ENCODE measurements at regions not wholly inside any gene's neighbourhood (a gene's known extent, or its start where the extent isn't known, plus 50 kb on each side); places are given as distances from the start of the nearest gene placed in this dataset.

DNA sequence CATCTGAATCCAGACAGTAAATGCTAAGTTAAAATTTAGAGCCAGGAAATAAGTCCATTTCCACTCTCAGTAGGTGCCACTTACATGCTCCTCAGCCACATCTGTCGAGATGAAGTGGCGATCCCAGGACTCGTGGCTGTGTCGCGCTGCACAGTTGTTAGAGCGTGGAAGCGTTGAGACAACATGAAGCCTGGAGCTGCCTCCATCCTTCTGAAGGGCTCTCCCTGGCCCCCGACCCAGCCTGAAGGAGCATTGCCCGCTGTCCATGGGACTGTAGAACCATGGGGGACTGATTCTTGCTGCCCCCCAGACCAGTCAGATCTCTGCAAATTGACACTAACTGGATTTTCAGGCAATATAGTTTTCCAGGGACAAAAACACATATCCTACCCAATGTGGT lies 58.9 kb downstream of the IRX1 start:
- Mint-ChIP-seq H3K27me3 (ENCODE audit: low read depth) (no peaks in the 10 kb centered on the region), H3K9me3 (no peaks in the 10 kb centered on the region), H3K36me3 (ENCODE audit: insufficient read depth) (no peaks in the 10 kb centered on the region), H3K4me1 (ENCODE audit: low read depth) (no peaks in the 10 kb centered on the region), H3K4me3 (no peak overlapping the region)
- DNase-seq (no peak), ATAC-seq (no peak)

DNA sequence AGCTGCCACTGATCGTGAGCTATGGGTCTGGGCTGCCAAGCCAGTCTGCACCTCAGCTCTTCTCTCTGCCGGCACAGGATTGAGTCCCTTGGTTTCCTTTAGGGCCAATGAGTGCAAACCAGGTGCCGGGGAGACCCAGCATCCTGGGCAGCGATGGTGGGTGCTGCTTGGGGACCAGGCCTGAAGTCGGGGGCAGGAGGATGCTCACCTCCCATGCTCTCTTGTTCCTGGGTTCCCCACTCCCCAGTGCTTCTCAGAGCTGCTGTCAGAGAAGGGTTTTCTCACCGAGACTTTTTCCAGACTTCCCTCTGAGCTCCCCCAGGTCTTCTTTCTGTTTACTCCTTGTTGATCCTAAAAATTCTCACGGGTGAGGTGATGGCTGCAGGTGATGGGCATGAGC lies 61.2 kb downstream of the IRX1 start:
- ATAC-seq (no peak), DNase-seq (no peak)
- no peaks in the 10 kb centered on the region for H3K9me3 Mint-ChIP-seq
- H3K36me3 Mint-ChIP-seq (ENCODE audit: insufficient read depth): no peaks in the 10 kb centered on the region
- no peaks in the 10 kb centered on the region for H3K4me1 Mint-ChIP-seq (ENCODE audit: low read depth)
- no peaks in the 10 kb centered on the region for H3K27me3 Mint-ChIP-seq (ENCODE audit: low read depth)
- no peak overlapping the region for H3K4me3 Mint-ChIP-seq

DNA sequence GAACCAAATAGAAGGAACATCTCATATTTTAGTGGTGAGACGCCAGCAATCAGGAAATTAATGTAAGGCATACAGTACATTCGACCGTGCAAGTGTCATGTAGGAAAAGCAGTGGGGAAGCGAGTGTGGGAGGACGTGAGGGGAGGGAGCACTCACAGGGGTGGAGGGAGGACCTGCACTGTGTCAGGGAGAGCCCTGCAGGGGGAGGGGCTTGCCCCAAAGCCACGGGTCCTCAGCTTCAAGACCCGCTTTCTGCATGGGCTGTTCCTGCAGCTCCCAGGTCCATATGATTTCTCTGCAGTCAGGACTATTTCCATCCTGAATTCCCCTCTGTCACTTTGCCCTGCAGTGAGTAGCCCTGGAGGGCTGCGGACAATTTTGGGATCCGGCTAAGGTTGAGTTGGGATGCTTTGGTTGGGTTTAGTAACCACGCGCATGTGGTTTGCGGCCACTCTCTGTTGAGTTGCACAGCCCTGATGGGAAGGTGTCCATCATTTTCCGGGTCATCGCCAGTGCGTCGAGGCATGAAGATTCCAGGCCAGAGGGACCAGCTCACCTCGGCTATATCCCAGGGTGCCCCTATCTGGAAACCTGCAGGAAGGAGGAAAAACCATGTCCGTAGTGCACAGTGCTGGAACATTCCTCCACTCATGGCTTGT lies 61.9 kb downstream of the IRX1 start:
- Mint-ChIP-seq H3K9me3 (no peaks in the 10 kb centered on the region), H3K4me3 (no peak overlapping the region), H3K36me3 (ENCODE audit: insufficient read depth) (no peaks in the 10 kb centered on the region), H3K4me1 (ENCODE audit: low read depth) (no peaks in the 10 kb centered on the region), H3K27me3 (ENCODE audit: low read depth) (no peaks in the 10 kb centered on the region)
- DNase-seq (no peak), ATAC-seq (no peak)

DNA sequence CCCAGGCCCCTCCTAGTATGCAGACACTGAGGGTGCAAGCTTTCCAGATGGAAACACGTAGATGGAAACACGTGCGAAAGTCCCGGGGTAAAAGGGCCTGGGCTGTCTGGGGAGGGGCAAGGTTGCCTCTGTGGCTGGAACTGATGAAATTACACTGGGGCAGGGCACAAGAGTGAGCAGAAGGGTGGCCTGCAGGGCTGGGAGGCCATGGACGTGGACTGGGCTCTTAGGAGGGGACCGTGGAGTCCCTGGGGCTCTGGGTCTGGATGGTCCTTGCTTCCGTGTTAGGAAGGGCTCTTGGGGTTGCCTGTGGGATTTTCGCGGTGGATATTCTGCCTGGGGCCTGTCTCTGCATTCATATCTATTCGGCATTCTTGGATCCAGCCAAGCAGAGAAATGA lies 63.3 kb downstream of the IRX1 start:
- DNase-seq: no peak
- Mint-ChIP-seq H3K9me3 (no peaks in the 10 kb centered on the region), H3K4me3 (no peak overlapping the region), H3K36me3 (ENCODE audit: insufficient read depth) (no peaks in the 10 kb centered on the region), H3K4me1 (ENCODE audit: low read depth) (no peaks in the 10 kb centered on the region), H3K27me3 (ENCODE audit: low read depth) (no peaks in the 10 kb centered on the region)
- no peak for ATAC-seq

DNA sequence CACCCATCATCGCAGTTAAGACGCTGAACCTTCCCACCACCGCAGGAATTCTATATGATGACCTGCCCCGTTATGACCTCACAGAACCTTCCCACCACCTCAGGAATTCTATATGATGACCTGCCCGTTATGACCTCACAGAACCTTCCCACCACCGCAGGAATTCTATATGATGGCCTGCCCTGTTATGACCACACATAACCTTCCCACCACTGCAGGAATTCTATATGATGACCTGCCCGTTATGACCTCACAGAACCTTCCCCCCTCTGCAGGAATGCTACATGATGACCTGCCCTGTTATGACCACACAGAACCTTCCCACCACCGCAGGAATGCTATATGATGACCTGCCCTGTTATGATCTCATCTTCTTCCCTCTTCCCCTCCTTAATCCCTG lies 64.3 kb downstream of the IRX1 start:
- no peaks in the 10 kb centered on the region for H3K4me1 Mint-ChIP-seq (ENCODE audit: low read depth)
- H3K9me3 Mint-ChIP-seq: no peaks in the 10 kb centered on the region
- ATAC-seq: no peak
- H3K36me3 Mint-ChIP-seq (ENCODE audit: insufficient read depth): no peaks in the 10 kb centered on the region
- H3K4me3 Mint-ChIP-seq: no peak overlapping the region
- H3K27me3 Mint-ChIP-seq (ENCODE audit: low read depth): no peaks in the 10 kb centered on the region
- DNase-seq: no peak

DNA sequence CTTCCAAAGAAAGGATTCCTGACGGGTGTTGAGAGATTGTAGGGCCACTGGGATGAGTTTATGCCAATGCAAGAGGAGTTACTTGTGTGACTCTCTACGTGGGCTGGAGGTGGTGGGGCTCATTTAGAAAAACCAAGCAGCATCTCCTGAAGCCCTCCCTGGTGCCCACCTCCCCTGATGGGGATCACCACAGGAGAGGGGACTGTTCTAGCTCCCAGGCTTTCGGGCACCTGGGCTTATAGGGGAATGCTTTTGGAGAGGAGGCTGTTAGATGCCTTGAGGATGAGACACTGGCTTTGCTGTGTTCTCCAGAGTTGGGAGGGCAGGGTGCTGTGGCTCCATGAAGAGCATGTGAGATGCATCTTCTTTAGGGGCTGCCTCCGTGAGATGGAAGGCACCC lies 65.0 kb downstream of the IRX1 start:
- Mint-ChIP-seq H3K9me3 (no peaks in the 10 kb centered on the region), H3K27me3 (ENCODE audit: low read depth) (no peaks in the 10 kb centered on the region), H3K36me3 (ENCODE audit: insufficient read depth) (no peaks in the 10 kb centered on the region), H3K4me1 (ENCODE audit: low read depth) (no peaks in the 10 kb centered on the region), H3K4me3 (no peak overlapping the region)
- no peak for ATAC-seq
- DNase-seq: no peak

DNA sequence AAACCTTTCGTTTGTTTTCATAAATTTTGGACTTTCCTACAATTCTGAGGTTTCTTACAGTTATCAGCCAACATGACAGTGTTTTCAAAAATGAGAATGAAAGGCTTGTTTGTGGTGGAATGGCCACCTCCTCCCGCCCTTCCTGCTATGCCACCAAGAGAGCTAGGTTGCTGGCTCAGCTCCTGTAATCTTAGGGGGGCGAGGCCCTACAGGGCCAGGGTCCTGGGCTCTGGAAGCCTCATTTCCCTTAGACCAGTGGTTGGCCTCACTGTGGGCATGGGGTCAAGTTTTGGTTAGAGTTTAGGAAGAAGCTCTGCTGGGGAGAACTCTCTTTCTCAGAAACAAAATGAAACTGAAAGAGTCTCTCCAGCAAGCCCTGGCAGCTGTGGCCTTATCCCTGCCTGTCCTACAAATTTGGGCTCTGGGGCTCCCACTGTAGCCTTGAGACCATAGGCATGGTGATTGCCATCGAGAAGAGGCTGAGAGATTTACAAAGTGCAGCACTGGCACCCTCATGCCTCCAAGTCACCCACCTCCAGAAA lies 66.2 kb downstream of the IRX1 start:
- H3K27me3 Mint-ChIP-seq (ENCODE audit: low read depth): no peaks in the 10 kb centered on the region
- H3K4me3 Mint-ChIP-seq: no peak overlapping the region
- no peak for ATAC-seq
- no peaks in the 10 kb centered on the region for H3K9me3 Mint-ChIP-seq
- DNase-seq: no peak
- no peaks in the 10 kb centered on the region for H3K4me1 Mint-ChIP-seq (ENCODE audit: low read depth)
- no peaks in the 10 kb centered on the region for H3K36me3 Mint-ChIP-seq (ENCODE audit: insufficient read depth)

DNA sequence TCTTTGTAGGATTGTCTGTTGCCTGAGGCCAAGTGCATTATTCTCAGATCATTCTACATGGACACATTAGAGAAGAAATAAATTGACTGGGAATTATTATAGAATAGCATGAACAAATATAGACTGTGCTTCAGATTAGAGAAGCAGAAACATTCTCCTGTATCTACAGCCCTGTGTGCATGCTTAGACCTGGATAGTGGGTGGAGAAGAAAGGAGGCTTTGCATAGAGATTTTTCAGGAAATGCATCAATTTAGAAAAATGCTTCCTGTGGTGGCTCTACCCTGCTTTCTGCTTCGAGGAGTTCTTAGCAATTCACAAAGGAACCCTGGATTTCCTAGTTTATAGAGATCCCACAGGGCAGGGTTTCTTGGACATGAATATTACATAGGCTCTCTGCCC lies 66.7 kb downstream of the IRX1 start:
- Mint-ChIP-seq H3K27me3 (ENCODE audit: low read depth) (no peaks in the 10 kb centered on the region), H3K9me3 (no peaks in the 10 kb centered on the region), H3K4me1 (ENCODE audit: low read depth) (no peaks in the 10 kb centered on the region), H3K4me3 (no peak overlapping the region), H3K36me3 (ENCODE audit: insufficient read depth) (no peaks in the 10 kb centered on the region)
- ATAC-seq (no peak), DNase-seq (no peak)

DNA sequence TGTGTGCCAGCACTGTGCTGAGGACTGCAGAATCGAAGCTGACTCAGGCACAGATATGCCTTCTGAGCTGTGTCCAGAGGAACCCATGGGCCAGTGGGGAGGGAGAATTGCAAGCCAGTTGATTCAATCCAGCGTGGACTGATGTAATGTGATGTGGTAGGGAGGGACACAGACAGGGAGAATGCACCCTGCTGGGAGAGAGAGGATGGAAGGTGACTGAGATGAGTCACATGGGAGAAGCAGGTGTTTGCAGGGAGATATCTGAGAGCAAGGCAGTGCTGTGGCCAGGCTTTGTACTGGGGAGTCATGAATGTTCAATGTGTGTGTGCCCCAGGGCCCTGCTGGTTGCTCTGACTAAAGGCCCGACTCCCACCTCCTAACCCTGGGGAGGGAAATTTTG lies 75.7 kb downstream of the IRX1 start:
- Mint-ChIP-seq H3K9me3 (peaks cover 13% of the 10 kb centered on the region), H3K27me3 (ENCODE audit: low read depth) (no peaks in the 10 kb centered on the region), H3K4me3 (no peak overlapping the region), H3K36me3 (ENCODE audit: insufficient read depth) (no peaks in the 10 kb centered on the region), H3K4me1 (ENCODE audit: low read depth) (no peaks in the 10 kb centered on the region)
- no peak for DNase-seq
- ATAC-seq: no peak

DNA sequence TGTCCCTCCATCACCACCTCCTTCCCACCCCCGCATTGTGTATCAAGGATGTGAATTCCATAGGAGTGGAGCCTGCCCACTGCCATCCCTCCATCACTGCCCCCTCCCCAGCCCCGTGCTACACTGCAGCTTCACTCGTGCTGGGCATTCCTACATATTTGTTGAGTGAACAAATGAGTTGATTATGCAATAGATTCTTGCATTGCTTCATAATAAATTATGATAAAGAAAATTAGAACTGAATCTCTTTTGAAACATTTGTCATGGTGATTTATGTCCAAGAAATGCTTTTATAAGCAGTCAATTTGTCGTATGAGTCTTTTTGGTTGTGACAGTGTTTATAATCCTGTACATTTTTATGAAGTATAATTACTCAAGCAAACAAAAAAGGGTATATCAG lies 83.2 kb downstream of the IRX1 start:
- ATAC-seq: no peak
- no peak overlapping the region for H3K4me3 Mint-ChIP-seq
- H3K36me3 Mint-ChIP-seq (ENCODE audit: insufficient read depth): no peaks in the 10 kb centered on the region
- no peak for DNase-seq
- peaks cover 7% of the 10 kb centered on the region for H3K9me3 Mint-ChIP-seq
- H3K4me1 Mint-ChIP-seq (ENCODE audit: low read depth): no peaks in the 10 kb centered on the region
- H3K27me3 Mint-ChIP-seq (ENCODE audit: low read depth): no peaks in the 10 kb centered on the region

DNA sequence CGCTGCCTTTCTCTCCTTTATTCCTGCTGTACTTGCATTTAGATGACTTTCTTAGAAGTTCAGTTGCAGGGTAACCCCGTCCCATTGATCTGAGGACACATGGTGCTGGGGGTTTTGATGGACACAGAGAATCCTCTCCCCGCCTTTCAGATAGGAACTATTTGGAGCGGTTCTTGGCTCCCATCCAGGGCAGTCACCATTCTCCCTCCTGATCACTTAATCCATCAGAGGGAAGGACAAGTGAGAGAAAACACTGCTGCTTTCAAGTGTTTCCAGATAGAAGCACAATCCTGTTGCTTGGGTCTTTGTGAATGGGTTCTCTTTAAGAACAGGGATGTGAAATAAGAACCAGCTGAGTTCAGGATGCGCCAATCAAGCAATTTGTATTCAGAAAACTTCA lies 85.2 kb downstream of the IRX1 start:
- H3K4me3 Mint-ChIP-seq: no peak overlapping the region
- no peaks in the 10 kb centered on the region for H3K4me1 Mint-ChIP-seq (ENCODE audit: low read depth)
- ATAC-seq (no peak), DNase-seq (no peak)
- no peaks in the 10 kb centered on the region for H3K27me3 Mint-ChIP-seq (ENCODE audit: low read depth)
- H3K36me3 Mint-ChIP-seq (ENCODE audit: insufficient read depth): no peaks in the 10 kb centered on the region
- H3K9me3 Mint-ChIP-seq: peaks cover 4% of the 10 kb centered on the region

DNA sequence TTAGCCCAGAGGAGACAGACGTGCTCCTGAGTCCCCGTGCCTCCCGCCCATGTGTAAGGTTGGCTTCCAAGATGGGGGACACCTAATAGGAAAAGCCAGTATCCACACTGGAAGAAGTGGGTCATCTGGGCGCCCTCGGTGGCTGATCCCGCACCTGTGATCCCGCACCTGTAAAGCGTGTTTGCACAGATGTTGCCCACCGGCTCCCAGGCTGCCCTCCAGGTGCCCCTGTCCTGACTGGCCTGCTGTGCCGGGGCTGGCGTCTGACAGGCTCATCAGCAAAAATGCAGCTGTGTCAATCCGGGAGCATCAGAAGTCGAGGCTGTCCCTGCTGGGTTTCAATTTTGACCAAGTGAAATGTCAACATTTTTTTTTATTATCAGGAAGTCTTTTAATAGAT lies 88.5 kb downstream of the IRX1 start:
- Mint-ChIP-seq H3K4me1 (ENCODE audit: low read depth) (no peaks in the 10 kb centered on the region), H3K4me3 (no peak overlapping the region), H3K9me3 (peaks cover 4% of the 10 kb centered on the region), H3K27me3 (ENCODE audit: low read depth) (no peaks in the 10 kb centered on the region), H3K36me3 (ENCODE audit: insufficient read depth) (no peaks in the 10 kb centered on the region)
- ATAC-seq: no peak
- DNase-seq: no peak

DNA sequence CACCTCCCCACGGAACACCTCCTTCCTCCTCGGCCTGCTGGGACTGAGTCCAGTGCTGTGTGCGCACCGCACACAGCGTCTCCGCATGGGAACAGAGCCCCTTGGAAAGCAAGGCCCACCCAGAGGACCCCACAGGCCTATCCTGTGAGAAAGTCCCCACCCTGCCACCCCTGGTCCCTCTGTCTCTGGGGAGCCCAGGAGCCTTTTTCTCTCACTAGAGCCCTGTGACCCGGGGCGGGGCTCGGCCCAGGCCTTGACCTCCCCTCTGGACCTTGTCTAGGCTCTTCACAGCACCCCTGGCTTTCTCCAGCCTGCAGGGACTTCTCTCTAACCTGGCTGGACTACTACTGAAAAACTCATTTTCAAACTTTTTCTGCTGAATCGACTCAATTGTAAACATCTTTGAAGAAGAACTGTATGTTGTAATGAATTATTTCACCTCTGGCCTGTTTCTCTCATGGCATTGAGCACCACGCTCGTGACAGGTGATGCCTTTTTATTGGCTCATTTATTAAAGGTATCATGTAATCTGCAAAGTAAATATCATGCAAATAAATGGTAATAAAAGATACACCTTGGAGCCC lies 89.2 kb downstream of the IRX1 start:
- Mint-ChIP-seq H3K4me1 (ENCODE audit: low read depth) (no peaks in the 10 kb centered on the region), H3K27me3 (ENCODE audit: low read depth) (no peaks in the 10 kb centered on the region), H3K4me3 (no peak overlapping the region), H3K9me3 (peaks cover under 1% of the 10 kb centered on the region), H3K36me3 (ENCODE audit: insufficient read depth) (no peaks in the 10 kb centered on the region)
- DNase-seq: no peak
- ATAC-seq: no peak

DNA sequence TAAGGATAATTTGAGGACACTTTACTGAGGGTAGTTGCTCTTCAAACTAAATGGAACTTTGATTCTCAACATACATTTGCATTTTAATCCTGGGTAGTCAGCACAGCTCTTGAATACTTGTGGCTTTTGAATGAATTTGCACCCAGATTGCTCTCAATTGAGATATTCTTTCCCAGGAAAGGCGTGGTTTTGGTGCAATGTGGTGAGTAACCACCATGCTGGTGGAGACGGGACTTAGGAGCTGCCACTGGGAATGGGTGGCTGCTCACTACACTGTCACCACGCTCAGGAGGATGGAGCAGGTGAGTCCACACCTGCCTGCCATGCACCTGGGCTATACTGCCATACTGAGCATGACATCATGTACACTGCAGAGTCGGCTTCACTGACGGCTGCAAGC lies 99.2 kb downstream of the IRX1 start:
- no peaks in the 10 kb centered on the region for H3K27me3 Mint-ChIP-seq (ENCODE audit: low read depth)
- DNase-seq (no peak), ATAC-seq (no peak)
- no peaks in the 10 kb centered on the region for H3K36me3 Mint-ChIP-seq (ENCODE audit: insufficient read depth)
- H3K4me1 Mint-ChIP-seq (ENCODE audit: low read depth): no peaks in the 10 kb centered on the region
- peaks cover 8% of the 10 kb centered on the region for H3K9me3 Mint-ChIP-seq
- no peak overlapping the region for H3K4me3 Mint-ChIP-seq

DNA sequence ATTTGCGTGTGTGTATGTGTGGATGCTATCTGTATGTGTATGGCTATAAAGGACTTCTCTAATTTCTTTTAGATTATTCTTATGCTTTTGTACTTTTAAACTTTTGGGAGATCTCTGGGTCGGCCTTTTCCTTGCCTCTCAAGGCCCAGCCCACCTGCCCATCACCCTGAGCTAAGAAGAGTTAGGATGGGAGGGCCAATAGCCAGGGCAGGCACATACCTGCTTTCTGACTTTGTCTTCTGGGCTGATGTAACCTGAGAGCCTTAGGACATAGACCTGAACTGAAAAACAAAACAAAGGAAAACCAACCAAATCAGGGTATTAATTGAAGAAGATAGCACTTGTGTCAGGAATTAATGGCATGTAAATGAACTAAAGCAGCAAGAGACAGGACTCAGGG lies 100.2 kb downstream of the IRX1 start:
- Mint-ChIP-seq H3K4me3 (no peak overlapping the region), H3K4me1 (ENCODE audit: low read depth) (no peaks in the 10 kb centered on the region), H3K36me3 (ENCODE audit: insufficient read depth) (no peaks in the 10 kb centered on the region), H3K27me3 (ENCODE audit: low read depth) (no peaks in the 10 kb centered on the region), H3K9me3 (peaks cover 8% of the 10 kb centered on the region)
- no peak for ATAC-seq
- DNase-seq: no peak
